Subcutaneous abdominal adipose tissue (tissue), 5 donors: ENCODE measurements at regions not wholly inside any gene's neighbourhood (a gene's known extent, or its start where the extent isn't known, plus 50 kb on each side); places are given as distances from the start of the nearest gene placed in this dataset.

Source experiments
- H3K27ac ChIP-seq: one replicate; pipeline ENCODE4 v1.7.0; 2013; ENCODE audit warnings: low read depth, mild to moderate bottlenecking, inconsistent platforms, low read length, moderate library complexity
- H3K27me3 ChIP-seq, 5 donors: one replicate each; pipeline ENCODE4 v1.7.0; 2013; ENCODE audit warnings: low read length in 5 of 5, inconsistent platforms in 1 of 5; ENCODE audit not compliant: control insufficient read depth in 5 of 5, insufficient read depth in 4 of 5
- H3K36me3 ChIP-seq, 5 donors: one replicate each; pipeline ENCODE4 v1.7.0; 2013; ENCODE audit warnings: low read length in 5 of 5; ENCODE audit not compliant: control insufficient read depth in 5 of 5, insufficient read depth in 5 of 5
- H3K4me1 ChIP-seq, 5 donors: one replicate each; pipeline ENCODE4 v1.7.0; 2013; ENCODE audit warnings: low read length in 5 of 5, mild to moderate bottlenecking in 3 of 5, moderate library complexity in 1 of 5; ENCODE audit not compliant: control insufficient read depth in 5 of 5, insufficient read depth in 5 of 5
- H3K4me3 ChIP-seq, 5 donors: one replicate each; pipeline ENCODE4 v1.7.0; 2013; ENCODE audit warnings: low read length in 5 of 5, low read depth in 1 of 5
- H3K9ac ChIP-seq, 5 donors: one replicate each; pipeline ENCODE4 v1.7.0; 2013; ENCODE audit warnings: low read length in 5 of 5, mild to moderate bottlenecking in 4 of 5, moderate library complexity in 3 of 5
- H3K9me3 ChIP-seq, 5 donors: one replicate each; pipeline ENCODE4 v1.7.0; 2013; ENCODE audit warnings: low read length in 5 of 5; ENCODE audit not compliant: control insufficient read depth in 5 of 5
- donor health status: healthy.
- donor health status: healthy.
- donor health status: healthy.
- donor health status: healthy.
- donor health status: healthy.

DNA sequence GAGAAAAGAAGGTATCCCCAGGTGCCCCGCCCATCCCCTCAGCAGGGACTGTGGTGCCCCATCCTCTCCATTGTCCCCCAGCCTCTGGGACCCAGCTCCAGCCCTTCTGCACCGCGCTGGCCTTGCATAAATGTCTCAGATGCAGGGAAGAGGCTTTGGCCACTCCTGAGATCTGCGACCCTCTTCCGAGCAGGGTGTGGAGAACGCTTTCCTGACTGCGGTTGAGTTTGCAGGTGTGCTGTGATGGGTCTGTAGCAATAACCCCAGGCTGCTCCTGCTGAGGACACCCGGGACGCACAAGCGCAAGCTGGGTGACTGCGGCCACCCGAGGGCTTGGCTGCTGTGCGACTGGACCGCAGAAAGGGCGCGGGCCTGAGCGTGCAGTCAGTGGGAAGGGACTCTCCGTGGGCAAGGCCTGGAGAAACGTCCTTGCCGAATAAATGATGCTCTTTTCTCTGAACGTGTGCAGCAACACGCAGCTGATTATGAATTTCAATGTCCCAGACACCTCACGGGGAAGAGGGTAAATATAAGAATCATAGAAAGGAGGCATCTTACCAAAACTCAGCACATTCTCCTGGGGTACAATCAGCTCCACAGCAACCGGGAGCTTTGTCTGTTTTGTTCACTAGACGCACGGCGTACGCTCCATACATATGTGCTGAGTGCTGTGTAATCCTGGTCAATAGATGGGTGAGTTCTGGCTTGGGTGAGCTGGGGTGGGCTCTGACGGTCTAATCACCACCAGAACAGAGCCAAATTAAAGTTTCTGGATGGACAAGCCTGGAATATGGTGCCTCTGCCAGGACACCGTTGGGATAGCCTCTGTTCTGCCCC, 67.5 kb upstream of the ZNF516 start:
- Histone ChIP-seq H3K36me3 (no peaks in the 10 kb centered on the region), H3K9me3 (no peaks in the 10 kb centered on the region), H3K4me3 (no peak overlapping the region), H3K4me1 (peaks cover 0 to 22% (median 15%) of the 10 kb centered on the region in 5 donors), H3K27me3 (peaks cover 0 to 7% (median 0%) of the 10 kb centered on the region in 5 donors), H3K9ac (no peak overlapping the region), H3K27ac (no peak overlapping the region)

DNA sequence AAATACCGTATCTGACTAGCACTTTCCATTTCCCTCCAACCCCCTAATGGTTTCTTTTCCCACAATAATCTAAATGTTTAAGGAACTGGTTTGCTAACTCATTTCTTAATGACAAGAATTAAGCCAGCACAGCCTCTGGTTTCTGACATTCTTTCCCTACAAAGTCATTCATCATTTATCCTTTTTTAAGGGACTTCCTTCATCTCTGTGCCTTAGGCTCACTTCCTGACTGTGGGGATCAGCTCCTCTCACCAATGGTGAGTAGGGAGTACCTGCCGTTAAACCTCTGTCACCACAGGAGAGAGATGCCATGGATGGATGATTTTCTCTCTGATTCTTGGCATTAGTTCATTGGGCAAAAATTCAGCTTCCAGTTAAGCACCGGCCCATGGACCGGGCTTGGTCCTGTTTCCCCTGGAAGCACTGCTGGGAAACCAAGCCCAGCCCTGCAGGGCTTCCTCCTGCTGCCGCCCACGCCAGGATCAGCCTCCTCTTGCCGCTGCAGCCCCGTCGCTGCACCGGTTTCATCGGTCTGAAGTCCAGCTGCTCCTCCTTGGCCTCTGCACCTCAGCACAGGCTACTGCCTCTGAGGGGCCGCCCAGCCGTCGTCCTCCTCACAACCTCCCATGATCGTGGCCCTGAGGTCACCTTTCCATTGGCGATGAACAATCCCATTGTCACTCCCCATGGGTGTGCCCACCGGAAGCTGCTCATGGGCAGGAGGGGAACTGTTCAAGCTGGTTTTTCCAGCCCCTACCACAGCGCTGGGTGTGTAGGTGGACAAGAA, 64.0 kb upstream of the ZNF516 start:
- H3K9me3 ChIP-seq = no peaks in the 10 kb centered on the region
- peaks cover 0 to 7% (median 0%) of the 10 kb centered on the region in 5 donors for H3K27me3 ChIP-seq
- no peaks in the 10 kb centered on the region for H3K4me1 ChIP-seq
- no peak overlapping the region for H3K9ac ChIP-seq
- H3K4me3 ChIP-seq = no peak overlapping the region
- no peaks in the 10 kb centered on the region for H3K36me3 ChIP-seq
- H3K27ac ChIP-seq = no peak overlapping the region

- Histone ChIP-seq H3K36me3 (no peaks in the 10 kb centered on the region), H3K9ac (no peak overlapping the region), H3K4me1 (peaks cover 0 to 2% (median 0%) of the 10 kb centered on the region in 5 donors), H3K27ac (no peak overlapping the region), H3K4me3 (no peak overlapping the region), H3K27me3 (peaks cover 0 to 7% (median 0%) of the 10 kb centered on the region in 5 donors), H3K9me3 (no peaks in the 10 kb centered on the region)
Observed at GRCh38 chr18:76557026-76557575, 62.1 kb upstream of the ZNF516 start.

DNA sequence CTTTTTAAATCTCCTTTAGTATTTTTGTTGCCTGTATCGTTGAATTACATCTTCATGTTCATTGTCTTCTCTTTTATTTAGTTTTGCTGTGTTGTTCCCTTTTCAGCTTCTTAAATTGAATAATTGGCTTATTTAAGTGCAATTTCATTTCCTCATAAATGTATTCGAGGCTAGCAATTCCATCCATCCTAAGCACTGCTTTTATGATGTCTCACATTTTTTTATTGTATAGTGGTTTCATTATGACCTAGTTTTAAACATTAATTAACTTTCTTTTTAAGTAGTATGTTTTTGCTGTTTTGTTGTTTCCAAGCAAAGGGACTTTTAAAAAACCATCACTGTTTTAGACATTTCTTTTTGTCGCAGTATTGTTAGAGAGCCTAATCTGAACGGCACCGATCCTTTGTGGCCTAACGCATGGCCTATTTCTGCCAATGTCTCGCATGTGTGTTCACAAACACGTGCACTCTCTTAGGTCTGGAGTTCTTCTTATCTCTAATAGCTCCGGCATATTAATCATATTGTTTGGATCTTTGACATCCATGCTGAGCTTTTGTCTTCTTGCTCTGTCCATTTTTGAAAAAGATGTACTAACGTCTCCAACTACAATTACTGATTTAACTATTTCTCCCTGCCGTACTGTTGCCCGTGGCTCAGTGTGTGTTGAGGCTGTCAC, 59.6 kb upstream of the ZNF516 start:
- Histone ChIP-seq H3K4me3 (no peak overlapping the region), H3K27me3 (peaks cover 0 to 7% (median 0%) of the 10 kb centered on the region in 5 donors), H3K9me3 (no peaks in the 10 kb centered on the region), H3K27ac (no peak overlapping the region), H3K4me1 (peaks cover 0 to 2% (median 0%) of the 10 kb centered on the region in 5 donors), H3K9ac (no peak overlapping the region), H3K36me3 (no peaks in the 10 kb centered on the region)

GRCh38 chr18:76553715-76554546, 58.9 kb upstream of the ZNF516 start:
- Histone ChIP-seq H3K27ac (no peak overlapping the region), H3K4me1 (peaks cover 0 to 2% (median 0%) of the 10 kb centered on the region in 5 donors), H3K36me3 (no peaks in the 10 kb centered on the region)

DNA sequence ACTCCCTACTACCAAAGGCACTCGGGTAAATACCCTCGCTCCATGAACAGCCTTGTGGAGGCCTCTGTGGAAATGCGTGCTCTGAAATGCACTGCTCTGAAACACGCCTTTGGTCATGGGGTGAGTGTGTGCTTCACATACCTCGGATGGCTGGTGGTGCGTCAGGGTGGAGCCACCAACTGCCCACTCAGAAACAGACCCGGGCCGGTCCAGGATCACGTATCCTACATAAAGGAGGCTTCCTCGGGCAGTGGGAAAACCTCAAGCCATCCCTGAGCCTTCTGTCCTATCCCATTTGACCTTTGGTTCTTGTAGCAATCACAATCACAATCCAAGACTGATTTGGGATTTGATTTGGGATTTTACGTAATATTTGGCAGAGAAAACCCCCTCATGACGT, 53.5 kb upstream of the ZNF516 start:
- H3K9me3 ChIP-seq = no peaks in the 10 kb centered on the region
- H3K4me3 ChIP-seq = no peak overlapping the region
- no peak overlapping the region for H3K9ac ChIP-seq
- no peaks in the 10 kb centered on the region for H3K27me3 ChIP-seq
- peaks cover 0 to 14% (median 12%) of the 10 kb centered on the region in 5 donors for H3K4me1 ChIP-seq
- no peaks in the 10 kb centered on the region for H3K36me3 ChIP-seq
- H3K27ac ChIP-seq = no peak overlapping the region

More at GRCh38 chr18:76553715-76554546, 58.9 kb upstream of the ZNF516 start:
- H3K4me3 ChIP-seq = no peak overlapping the region
- H3K9ac ChIP-seq = no peak overlapping the region
- H3K9me3 ChIP-seq = no peaks in the 10 kb centered on the region
- H3K27me3 ChIP-seq = peaks cover 0 to 1% (median 0%) of the 10 kb centered on the region in 5 donors

DNA sequence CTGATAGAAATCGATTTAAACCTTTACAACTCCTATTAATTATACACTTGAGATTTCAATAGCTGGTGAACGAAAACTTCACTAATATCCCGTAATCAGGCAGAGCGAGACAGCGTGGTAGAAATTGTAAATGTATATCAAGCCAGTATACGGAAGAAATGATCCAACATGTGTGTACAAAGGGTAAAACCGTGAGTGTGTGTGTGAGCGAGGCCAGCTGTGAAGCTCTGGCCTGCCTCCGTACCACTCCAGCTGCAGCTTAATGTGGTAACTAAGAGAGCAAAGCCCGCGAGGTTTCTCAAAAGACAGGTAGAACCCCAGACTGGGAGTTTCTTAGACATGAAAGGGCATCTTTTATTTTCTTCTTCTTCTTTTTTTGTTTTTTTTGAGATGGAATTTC, 52.3 kb upstream of the ZNF516 start:
- Histone ChIP-seq H3K9ac (no peak overlapping the region), H3K9me3 (no peaks in the 10 kb centered on the region), H3K27me3 (no peaks in the 10 kb centered on the region), H3K4me3 (no peak overlapping the region), H3K4me1 (peaks cover 0 to 14% (median 12%) of the 10 kb centered on the region in 5 donors), H3K36me3 (no peaks in the 10 kb centered on the region), H3K27ac (no peak overlapping the region)

GRCh38 chr18:76546436-76546835, 51.4 kb upstream of the ZNF516 start:
- no peak overlapping the region for H3K27ac ChIP-seq
- peak overlapping the region in 3 of 5 donors; percentile 41 to 58 (median 45) for H3K4me3 ChIP-seq
- no peaks in the 10 kb centered on the region for H3K36me3 ChIP-seq
- no peaks in the 10 kb centered on the region for H3K27me3 ChIP-seq
- H3K4me1 ChIP-seq = peaks cover 0 to 14% (median 12%) of the 10 kb centered on the region in 5 donors
- no peaks in the 10 kb centered on the region for H3K9me3 ChIP-seq
- peak overlapping the region in 1 of 5 donors; percentile 5 for H3K9ac ChIP-seq

DNA sequence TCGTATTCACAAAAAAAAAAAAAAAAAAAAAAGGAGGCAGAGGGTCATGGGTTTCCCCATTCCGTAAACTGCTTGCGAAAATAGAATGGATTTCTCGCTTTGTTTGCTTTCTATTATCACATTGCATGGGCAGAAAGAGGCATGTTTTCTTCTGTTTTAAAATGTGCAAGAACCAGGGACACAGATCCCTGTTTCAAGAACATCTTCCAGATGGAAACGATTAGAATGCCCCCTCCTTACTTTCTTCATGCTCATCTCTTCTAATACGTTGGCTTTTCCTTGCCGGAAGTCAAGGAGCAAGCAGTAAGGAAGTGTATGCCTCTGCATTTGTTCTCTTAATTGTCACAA, 51.0 kb upstream of the ZNF516 start:
- H3K4me3 ChIP-seq = peak overlapping the region; percentile 8 to 58 (median 43)
- H3K4me1 ChIP-seq = peaks cover 0 to 14% (median 12%) of the 10 kb centered on the region in 5 donors
- H3K27me3 ChIP-seq = peaks cover 0 to 2% (median 0%) of the 10 kb centered on the region in 5 donors
- no peak overlapping the region for H3K27ac ChIP-seq
- peak overlapping the region in 1 of 5 donors; percentile 5 for H3K9ac ChIP-seq
- H3K9me3 ChIP-seq = no peaks in the 10 kb centered on the region
- no peaks in the 10 kb centered on the region for H3K36me3 ChIP-seq
